ENCODE measurements at regions not wholly inside any gene's neighbourhood (a gene's known extent, or its start where the extent isn't known, plus 50 kb on each side); places are given as distances from the start of the nearest gene placed in this dataset.

DNA sequence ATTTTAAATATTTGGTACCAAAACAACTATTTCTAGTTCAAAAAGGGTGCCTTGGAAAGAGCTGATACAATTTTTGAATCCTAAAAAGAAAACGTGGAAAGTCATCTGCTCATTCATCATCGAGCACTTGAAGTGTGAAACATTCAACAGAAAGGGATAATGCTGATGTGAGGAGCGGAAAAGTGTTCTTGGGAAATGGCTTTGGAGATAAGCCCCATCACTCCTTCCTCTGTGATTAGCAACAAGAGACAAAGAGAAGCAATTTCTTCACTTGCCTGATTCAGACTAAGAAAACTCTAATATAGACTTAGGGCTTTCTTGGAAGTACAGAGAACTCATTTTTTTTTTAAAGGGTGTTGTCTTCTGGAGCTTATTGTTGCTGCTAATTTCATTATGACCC, 74.9 kb downstream of the C9orf152 start:
- TF ChIP-seq, protein P1, sequence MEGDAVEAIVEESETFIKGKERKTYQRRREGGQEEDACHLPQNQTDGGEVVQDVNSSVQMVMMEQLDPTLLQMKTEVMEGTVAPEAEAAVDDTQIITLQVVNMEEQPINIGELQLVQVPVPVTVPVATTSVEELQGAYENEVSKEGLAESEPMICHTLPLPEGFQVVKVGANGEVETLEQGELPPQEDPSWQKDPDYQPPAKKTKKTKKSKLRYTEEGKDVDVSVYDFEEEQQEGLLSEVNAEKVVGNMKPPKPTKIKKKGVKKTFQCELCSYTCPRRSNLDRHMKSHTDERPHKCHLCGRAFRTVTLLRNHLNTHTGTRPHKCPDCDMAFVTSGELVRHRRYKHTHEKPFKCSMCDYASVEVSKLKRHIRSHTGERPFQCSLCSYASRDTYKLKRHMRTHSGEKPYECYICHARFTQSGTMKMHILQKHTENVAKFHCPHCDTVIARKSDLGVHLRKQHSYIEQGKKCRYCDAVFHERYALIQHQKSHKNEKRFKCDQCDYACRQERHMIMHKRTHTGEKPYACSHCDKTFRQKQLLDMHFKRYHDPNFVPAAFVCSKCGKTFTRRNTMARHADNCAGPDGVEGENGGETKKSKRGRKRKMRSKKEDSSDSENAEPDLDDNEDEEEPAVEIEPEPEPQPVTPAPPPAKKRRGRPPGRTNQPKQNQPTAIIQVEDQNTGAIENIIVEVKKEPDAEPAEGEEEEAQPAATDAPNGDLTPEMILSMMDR (conservative IDR thresholded peaks at IDR 0.05; ENCODE audit: low read depth, low read length): no peak
- TF ChIP-seq EZH2 (IDR thresholded peaks at IDR 0.05; ENCODE audit: low read length, unreplicated experiment): no peak

Data from PC-3 (cell line).